Ishikawa (cell line): ENCODE measurements at regions not wholly inside any gene's neighbourhood (a gene's known extent, or its start where the extent isn't known, plus 50 kb on each side); places are given as distances from the start of the nearest gene placed in this dataset.

Source experiments
- CEBPB ChIP-seq: IDR thresholded peaks from 2 replicates; pipeline ENCODE4 v1.6.1; 2012
- CREB1 ChIP-seq: IDR thresholded peaks from 2 replicates; pipeline ENCODE4 v1.6.1; 2012; ENCODE audit warnings: low read depth
- EGR1 ChIP-seq: IDR thresholded peaks from 2 replicates; pipeline ENCODE4 v1.6.1; 2012
- EP300 ChIP-seq: IDR thresholded peaks from 2 replicates; pipeline ENCODE4 v1.6.1; 2012; ENCODE audit warnings: borderline replicate concordance
- FOXM1 ChIP-seq: IDR thresholded peaks from 2 replicates; pipeline ENCODE4 v1.6.1; 2012; ENCODE audit warnings: low read depth, borderline replicate concordance
- NFIC ChIP-seq: IDR thresholded peaks from 2 replicates; pipeline ENCODE4 v1.6.1; 2012
- RAD21 ChIP-seq: IDR thresholded peaks from 2 replicates; pipeline ENCODE4 v1.6.1; 2012; ENCODE audit warnings: low read depth
- TAF1 ChIP-seq: IDR thresholded peaks from 2 replicates; pipeline ENCODE4 v1.6.1; 2012; ENCODE audit warnings: low read depth, mild to moderate bottlenecking
- TCF12 ChIP-seq: IDR thresholded peaks from 2 replicates; pipeline ENCODE4 v1.6.1; 2012; ENCODE audit warnings: low read depth
- TEAD4 ChIP-seq: IDR thresholded peaks from 2 replicates; pipeline ENCODE4 v1.6.1; 2012
- YY1 ChIP-seq: IDR thresholded peaks from 2 replicates; pipeline ENCODE4 v1.6.1; 2012; ENCODE audit warnings: low read depth
- ZBTB7A ChIP-seq: IDR thresholded peaks from 2 replicates; pipeline ENCODE4 v1.6.1; 2012; ENCODE audit warnings: low read depth
- TF ChIP-seq, protein P1 (sequence below): IDR thresholded peaks from 2 replicates; pipeline ENCODE4 v1.6.1; 2012
- TF ChIP-seq, protein P2 (sequence below): IDR thresholded peaks from 2 replicates; pipeline ENCODE4 v1.6.1; 2012; ENCODE audit warnings: low read depth, mild to moderate bottlenecking
- TF ChIP-seq, protein P3 (sequence below): IDR thresholded peaks from 2 replicates; pipeline ENCODE4 v1.6.1; 2012

DNA sequence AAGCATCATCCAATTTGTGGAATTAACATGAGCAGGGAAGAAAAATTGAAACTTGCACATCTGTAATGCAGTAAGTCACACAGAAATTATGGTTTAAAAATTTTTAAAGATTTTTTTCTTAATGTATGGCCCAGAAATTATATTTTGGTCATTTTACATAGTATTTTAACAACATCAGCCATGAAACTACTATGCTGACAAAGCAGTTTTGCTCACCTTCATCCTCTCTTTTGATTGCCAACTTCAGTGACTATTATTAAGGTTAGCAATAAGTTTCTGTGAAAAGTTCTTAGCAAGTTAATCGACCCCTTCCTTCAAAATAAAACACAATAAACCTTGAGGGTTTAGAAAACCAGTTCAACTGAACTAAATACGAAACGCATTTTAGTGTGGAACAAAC lies 1347.0 kb downstream of the EPHA7 start:
- no peak for TF ChIP-seq RAD21
- TF ChIP-seq EGR1, result no peak
- no peak for TF ChIP-seq EP300
- TF ChIP-seq TCF12, result no peak
- no peak for TF ChIP-seq NFIC
- no peak for TF ChIP-seq TAF1
- TF ChIP-seq ZBTB7A, result no peak
- TF ChIP-seq CEBPB, result no peak
- TF ChIP-seq, protein P1, sequence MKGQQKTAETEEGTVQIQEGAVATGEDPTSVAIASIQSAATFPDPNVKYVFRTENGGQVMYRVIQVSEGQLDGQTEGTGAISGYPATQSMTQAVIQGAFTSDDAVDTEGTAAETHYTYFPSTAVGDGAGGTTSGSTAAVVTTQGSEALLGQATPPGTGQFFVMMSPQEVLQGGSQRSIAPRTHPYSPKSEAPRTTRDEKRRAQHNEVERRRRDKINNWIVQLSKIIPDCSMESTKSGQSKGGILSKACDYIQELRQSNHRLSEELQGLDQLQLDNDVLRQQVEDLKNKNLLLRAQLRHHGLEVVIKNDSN, result no peak
- TF ChIP-seq, protein P2, sequence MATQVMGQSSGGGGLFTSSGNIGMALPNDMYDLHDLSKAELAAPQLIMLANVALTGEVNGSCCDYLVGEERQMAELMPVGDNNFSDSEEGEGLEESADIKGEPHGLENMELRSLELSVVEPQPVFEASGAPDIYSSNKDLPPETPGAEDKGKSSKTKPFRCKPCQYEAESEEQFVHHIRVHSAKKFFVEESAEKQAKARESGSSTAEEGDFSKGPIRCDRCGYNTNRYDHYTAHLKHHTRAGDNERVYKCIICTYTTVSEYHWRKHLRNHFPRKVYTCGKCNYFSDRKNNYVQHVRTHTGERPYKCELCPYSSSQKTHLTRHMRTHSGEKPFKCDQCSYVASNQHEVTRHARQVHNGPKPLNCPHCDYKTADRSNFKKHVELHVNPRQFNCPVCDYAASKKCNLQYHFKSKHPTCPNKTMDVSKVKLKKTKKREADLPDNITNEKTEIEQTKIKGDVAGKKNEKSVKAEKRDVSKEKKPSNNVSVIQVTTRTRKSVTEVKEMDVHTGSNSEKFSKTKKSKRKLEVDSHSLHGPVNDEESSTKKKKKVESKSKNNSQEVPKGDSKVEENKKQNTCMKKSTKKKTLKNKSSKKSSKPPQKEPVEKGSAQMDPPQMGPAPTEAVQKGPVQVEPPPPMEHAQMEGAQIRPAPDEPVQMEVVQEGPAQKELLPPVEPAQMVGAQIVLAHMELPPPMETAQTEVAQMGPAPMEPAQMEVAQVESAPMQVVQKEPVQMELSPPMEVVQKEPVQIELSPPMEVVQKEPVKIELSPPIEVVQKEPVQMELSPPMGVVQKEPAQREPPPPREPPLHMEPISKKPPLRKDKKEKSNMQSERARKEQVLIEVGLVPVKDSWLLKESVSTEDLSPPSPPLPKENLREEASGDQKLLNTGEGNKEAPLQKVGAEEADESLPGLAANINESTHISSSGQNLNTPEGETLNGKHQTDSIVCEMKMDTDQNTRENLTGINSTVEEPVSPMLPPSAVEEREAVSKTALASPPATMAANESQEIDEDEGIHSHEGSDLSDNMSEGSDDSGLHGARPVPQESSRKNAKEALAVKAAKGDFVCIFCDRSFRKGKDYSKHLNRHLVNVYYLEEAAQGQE, result no peak

DNA sequence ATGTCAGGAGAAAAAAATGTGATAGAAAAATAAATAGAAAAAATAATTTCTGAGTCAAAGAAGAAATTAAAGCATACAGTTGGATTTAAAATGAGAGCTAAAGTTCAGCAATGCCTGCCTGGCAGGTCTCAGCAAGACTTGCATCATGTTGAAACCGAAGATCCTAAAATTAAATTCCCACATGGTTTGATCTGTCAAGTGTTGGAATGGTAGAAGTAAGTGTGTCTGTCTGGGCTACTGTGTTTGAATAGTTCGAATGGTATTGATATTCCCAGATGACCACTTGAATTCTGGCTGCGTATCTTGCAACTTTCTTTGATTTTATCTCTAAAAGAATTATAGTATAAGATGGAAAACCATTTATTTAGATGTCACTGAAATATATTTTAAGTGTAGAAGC lies 1349.6 kb downstream of the EPHA7 start:
- TF ChIP-seq NFIC (no peak), FOXM1 (no peak), RAD21 (no peak), YY1 (no peak), TAF1 (no peak)
- TF ChIP-seq, protein P3, sequence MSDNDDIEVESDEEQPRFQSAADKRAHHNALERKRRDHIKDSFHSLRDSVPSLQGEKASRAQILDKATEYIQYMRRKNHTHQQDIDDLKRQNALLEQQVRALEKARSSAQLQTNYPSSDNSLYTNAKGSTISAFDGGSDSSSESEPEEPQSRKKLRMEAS, result no peak
- TF ChIP-seq, protein P2, result no peak

DNA sequence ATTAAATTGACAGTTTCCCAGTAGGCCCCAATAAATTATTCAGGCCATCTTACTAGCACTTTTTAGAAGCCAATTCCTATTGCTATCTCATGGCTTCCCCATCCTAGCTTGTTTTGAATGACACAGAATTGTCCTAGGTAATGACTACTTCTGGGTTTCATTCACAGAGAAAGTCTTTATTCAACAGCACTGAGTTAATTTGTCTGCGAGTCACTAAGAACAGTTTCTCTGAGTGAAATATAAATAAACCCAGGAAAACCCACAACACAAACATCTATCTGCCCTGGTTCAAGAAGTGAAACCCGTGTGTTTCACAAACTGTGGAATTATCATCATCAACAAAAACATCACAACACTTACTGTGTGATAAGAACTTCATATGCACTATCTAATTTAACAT lies 1366.8 kb downstream of the EPHA7 start:
- no peak for TF ChIP-seq NFIC
- TF ChIP-seq, protein P3, result no peak
- TF ChIP-seq, protein P1, result no peak
- TF ChIP-seq TCF12, result no peak
- no peak for TF ChIP-seq CEBPB
- no peak for TF ChIP-seq TEAD4
- TF ChIP-seq, protein P2, result no peak
- TF ChIP-seq RAD21, result no peak

DNA sequence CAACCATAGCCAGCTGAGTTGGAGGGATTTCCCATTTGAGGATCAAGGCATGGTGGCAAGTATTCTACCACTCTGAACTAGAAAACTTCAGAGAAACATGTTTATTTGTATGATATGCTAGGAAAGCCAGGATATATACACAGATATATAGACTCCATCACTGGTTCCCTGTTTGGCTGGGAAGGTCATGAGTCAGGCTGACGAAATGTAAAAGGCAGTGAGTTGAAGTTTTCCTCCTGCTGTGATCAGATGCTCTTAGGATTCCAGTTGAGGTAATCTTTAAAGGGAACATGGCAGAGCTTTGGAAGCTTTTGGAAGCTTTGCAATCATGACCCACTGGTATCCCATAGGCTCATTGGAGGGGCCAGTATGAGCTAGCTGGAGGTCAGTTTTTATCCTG lies 1369.1 kb downstream of the EPHA7 start:
- TF ChIP-seq CREB1, result no peak
- TF ChIP-seq, protein P2, result no peak
- TF ChIP-seq TEAD4, result no peak
- TF ChIP-seq FOXM1, result no peak
- TF ChIP-seq YY1, result no peak
- no peak for TF ChIP-seq EP300
- TF ChIP-seq, protein P1, result no peak
- TF ChIP-seq TCF12, result no peak
- no peak for TF ChIP-seq EGR1
- TF ChIP-seq NFIC, result no peak
- TF ChIP-seq CEBPB, result no peak
- no peak for TF ChIP-seq RAD21
- TF ChIP-seq, protein P3, result no peak
- TF ChIP-seq TAF1, result no peak
- TF ChIP-seq ZBTB7A, result no peak
